Activated CD4-positive, alpha-beta T cell treated with anti-CD3 and anti-CD28 coated beads, Interleukin-2, amount 10 ng/mL, durations not matched to agents 24 days and 14 days (primary cell): ENCODE measurements at regions not wholly inside any gene's neighbourhood (a gene's known extent, or its start where the extent isn't known, plus 50 kb on each side); places are given as distances from the start of the nearest gene placed in this dataset.

Experiments
- DNase-seq: peaks from one replicate; pipeline ENCODE4 v3.0.0; 2022
- H3K27ac Mint-ChIP-seq: one replicate; pipeline ENCODE4 v1.8.0; 2022; ENCODE audit warnings: mild to moderate bottlenecking, mixed read lengths
- H3K27me3 Mint-ChIP-seq: one replicate; pipeline ENCODE4 v1.8.0; 2022; ENCODE audit warnings: mixed read lengths
- H3K36me3 Mint-ChIP-seq: one replicate; pipeline ENCODE4 v1.8.0; 2022; ENCODE audit warnings: low read depth, mild to moderate bottlenecking, mixed read lengths
- H3K4me1 Mint-ChIP-seq: one replicate; pipeline ENCODE4 v1.8.0; 2021; ENCODE audit warnings: mixed read lengths
- H3K4me3 Mint-ChIP-seq: one replicate; pipeline ENCODE4 v1.8.0; 2022; ENCODE audit warnings: mild to moderate bottlenecking, moderate library complexity, mixed read lengths
- H3K9me3 Mint-ChIP-seq: one replicate; pipeline ENCODE4 v1.8.0; 2021; ENCODE audit warnings: mixed read lengths
- intact Hi-C: fragments of 100-400 bp; cut with micrococcal nuclease; formaldehyde crosslinking; loops from one replicate; pipeline ENCODE4 v1.15.1; 2023

GRCh38 chr14:78086342-78086741 is 83.8 kb upstream of the NRXN3 start:
- DNase-seq, result no peak
- intact Hi-C loops, result no loop called here
- H3K27ac Mint-ChIP-seq, result no peak overlapping the region

GRCh38 chr14:78088916-78089315 is 81.3 kb upstream of the NRXN3 start:
- no peaks in the 10 kb centered on the region for H3K27me3 Mint-ChIP-seq
- intact Hi-C loops, result no loop called here
- no peaks in the 10 kb centered on the region for H3K4me1 Mint-ChIP-seq
- DNase-seq, result no peak
- no peak overlapping the region for H3K27ac Mint-ChIP-seq
- no peak overlapping the region for H3K4me3 Mint-ChIP-seq
- H3K9me3 Mint-ChIP-seq, result no peaks in the 10 kb centered on the region
- no peaks in the 10 kb centered on the region for H3K36me3 Mint-ChIP-seq

More at GRCh38 chr14:78086342-78086741, 83.8 kb upstream of the NRXN3 start:
- Mint-ChIP-seq H3K4me1 (no peaks in the 10 kb centered on the region), H3K27me3 (no peaks in the 10 kb centered on the region), H3K4me3 (no peak overlapping the region), H3K9me3 (no peaks in the 10 kb centered on the region), H3K36me3 (no peaks in the 10 kb centered on the region)

DNA sequence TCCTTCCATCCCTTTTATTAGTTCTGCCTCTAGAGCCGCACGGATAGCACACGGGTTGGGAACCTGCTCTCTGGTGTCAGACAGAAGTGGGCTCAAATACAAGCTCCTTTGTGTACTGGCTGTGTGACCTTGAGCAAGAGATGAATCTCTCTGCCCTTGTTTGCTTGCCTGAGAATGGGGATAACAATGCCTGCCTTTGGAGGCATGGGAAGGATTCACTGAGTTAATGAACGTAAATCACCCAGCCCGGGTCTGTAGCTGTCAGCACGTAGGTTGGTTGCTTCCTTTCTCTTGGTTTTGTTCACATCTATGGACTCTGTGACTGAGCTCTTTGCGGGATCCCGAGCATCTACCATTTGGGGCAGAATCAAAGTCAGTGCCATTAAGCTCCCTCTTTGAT is 79.3 kb upstream of the NRXN3 start:
- DNase-seq, result no peak
- intact Hi-C loops, result no loop called here
- no peaks in the 10 kb centered on the region for H3K27me3 Mint-ChIP-seq
- no peaks in the 10 kb centered on the region for H3K4me1 Mint-ChIP-seq
- H3K36me3 Mint-ChIP-seq, result no peaks in the 10 kb centered on the region
- H3K4me3 Mint-ChIP-seq, result no peak overlapping the region
- H3K9me3 Mint-ChIP-seq, result no peaks in the 10 kb centered on the region
- H3K27ac Mint-ChIP-seq, result no peak overlapping the region

DNA sequence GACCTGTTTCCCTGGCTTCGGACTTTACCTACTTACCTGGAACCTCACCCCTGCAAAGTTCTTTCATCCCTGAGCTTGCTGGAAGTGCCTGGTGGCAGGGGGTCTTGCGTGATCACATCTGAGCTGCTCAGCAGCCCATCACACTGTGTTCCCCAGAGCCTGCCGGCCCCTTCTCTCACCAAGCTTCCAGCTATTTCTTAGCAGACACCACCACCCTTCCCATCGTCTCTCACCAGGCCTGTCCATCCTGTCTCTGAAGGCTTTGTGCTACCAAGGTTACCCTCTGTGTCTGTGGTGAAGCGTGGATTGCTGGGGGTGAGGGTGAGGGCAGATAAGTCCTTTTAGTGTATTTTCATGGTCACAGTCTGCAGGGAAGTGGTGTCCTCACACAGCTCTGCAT is 78.8 kb upstream of the NRXN3 start:
- no peak for DNase-seq
- Mint-ChIP-seq H3K27me3 (no peaks in the 10 kb centered on the region), H3K4me1 (no peaks in the 10 kb centered on the region), H3K4me3 (no peak overlapping the region), H3K36me3 (no peaks in the 10 kb centered on the region), H3K27ac (no peak overlapping the region), H3K9me3 (no peaks in the 10 kb centered on the region)
- intact Hi-C loops, result no loop called here

GRCh38 chr14:78092040-78092439 is 78.1 kb upstream of the NRXN3 start:
- intact Hi-C loops, result no loop called here
- Mint-ChIP-seq H3K4me1 (no peaks in the 10 kb centered on the region), H3K4me3 (no peak overlapping the region), H3K36me3 (no peaks in the 10 kb centered on the region), H3K9me3 (no peaks in the 10 kb centered on the region), H3K27ac (no peak overlapping the region), H3K27me3 (no peaks in the 10 kb centered on the region)
- DNase-seq, result no peak

GRCh38 chr14:78103271-78103670 is 66.9 kb upstream of the NRXN3 start:
- H3K27ac Mint-ChIP-seq, result no peak overlapping the region
- intact Hi-C loops, result no loop called here
- no peaks in the 10 kb centered on the region for H3K9me3 Mint-ChIP-seq
- H3K36me3 Mint-ChIP-seq, result no peaks in the 10 kb centered on the region
- no peak overlapping the region for H3K4me3 Mint-ChIP-seq
- no peaks in the 10 kb centered on the region for H3K27me3 Mint-ChIP-seq
- H3K4me1 Mint-ChIP-seq, result no peaks in the 10 kb centered on the region
- DNase-seq, result no peak

DNA sequence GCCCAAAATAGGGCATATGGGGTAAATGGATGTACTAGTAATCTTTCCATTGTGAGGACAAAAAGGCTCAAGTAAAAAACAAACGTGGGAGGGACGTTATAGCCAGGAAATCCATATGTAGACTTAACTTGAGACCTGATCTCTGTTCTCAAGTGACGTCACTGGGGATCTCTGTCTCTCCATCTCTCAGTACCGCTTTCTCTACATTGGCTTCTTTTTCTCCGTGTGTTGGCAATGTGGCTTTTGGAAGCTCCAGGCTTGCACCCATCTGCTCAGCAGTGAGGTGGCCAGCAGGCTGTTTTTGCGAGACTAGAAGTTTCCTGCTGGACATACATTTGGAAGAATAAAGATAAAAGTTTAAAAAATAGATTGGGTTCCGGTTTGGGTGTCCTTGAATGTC is 66.0 kb upstream of the NRXN3 start:
- H3K4me1 Mint-ChIP-seq, result no peaks in the 10 kb centered on the region
- DNase-seq, result no peak
- peaks cover 2% of the 10 kb centered on the region for H3K27me3 Mint-ChIP-seq
- no peak overlapping the region for H3K27ac Mint-ChIP-seq
- intact Hi-C loops, result no loop called here
- H3K9me3 Mint-ChIP-seq, result no peaks in the 10 kb centered on the region
- no peak overlapping the region for H3K4me3 Mint-ChIP-seq
- no peaks in the 10 kb centered on the region for H3K36me3 Mint-ChIP-seq

- Mint-ChIP-seq H3K27ac (no peak overlapping the region), H3K36me3 (no peaks in the 10 kb centered on the region), H3K4me1 (no peaks in the 10 kb centered on the region), H3K4me3 (no peak overlapping the region), H3K9me3 (no peaks in the 10 kb centered on the region), H3K27me3 (peaks cover 2% of the 10 kb centered on the region)
- intact Hi-C loops, result no loop called here
- DNase-seq, result no peak
Measured at GRCh38 chr14:78104655-78105054, 65.5 kb upstream of the NRXN3 start.

DNA sequence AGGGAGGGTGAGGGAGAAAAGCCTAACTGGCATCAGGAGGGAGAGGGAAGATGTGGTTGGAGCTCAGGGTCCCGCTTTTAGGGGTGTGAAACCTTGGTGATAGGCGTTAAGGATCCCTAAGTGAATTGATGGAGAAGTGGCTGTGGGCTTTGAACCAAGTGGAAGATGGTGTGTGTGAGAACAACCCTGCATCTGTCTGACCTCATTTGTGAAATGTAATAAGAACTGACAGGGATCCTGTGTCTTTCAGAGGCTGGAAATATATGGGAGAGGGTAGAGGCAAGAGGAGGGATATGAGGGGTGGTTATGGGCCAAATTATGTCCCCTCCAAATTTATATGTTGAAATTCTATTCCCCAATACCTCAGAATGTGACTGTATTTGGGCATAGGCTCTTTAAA is 63.8 kb upstream of the NRXN3 start:
- no peak overlapping the region for H3K4me3 Mint-ChIP-seq
- no peaks in the 10 kb centered on the region for H3K9me3 Mint-ChIP-seq
- H3K36me3 Mint-ChIP-seq, result no peaks in the 10 kb centered on the region
- H3K27me3 Mint-ChIP-seq, result peaks cover 2% of the 10 kb centered on the region
- H3K27ac Mint-ChIP-seq, result no peak overlapping the region
- intact Hi-C loops, result no loop called here
- no peaks in the 10 kb centered on the region for H3K4me1 Mint-ChIP-seq
- no peak for DNase-seq

DNA sequence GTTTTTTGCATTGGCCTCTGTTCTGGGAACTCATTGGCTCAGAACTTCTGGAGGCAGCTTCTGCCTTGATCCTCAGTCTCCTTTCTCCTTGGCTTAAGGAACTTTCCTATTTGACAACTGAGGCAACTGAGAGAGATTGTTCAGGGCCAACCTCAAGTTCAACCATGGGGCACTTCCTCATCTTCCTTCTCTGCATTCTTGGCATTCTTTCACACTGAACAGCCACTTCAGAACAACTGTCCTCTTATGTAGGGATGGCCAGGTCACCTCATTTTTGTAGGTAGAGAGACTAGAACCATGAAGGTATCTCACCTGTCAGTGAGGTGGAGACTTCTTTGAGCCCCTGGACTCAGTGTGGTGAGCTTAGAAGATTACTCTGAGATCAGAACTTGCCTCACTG is 63.0 kb upstream of the NRXN3 start:
- H3K4me1 Mint-ChIP-seq, result no peaks in the 10 kb centered on the region
- no peaks in the 10 kb centered on the region for H3K9me3 Mint-ChIP-seq
- peaks cover 2% of the 10 kb centered on the region for H3K27me3 Mint-ChIP-seq
- DNase-seq, result no peak
- H3K27ac Mint-ChIP-seq, result no peak overlapping the region
- no peak overlapping the region for H3K4me3 Mint-ChIP-seq
- no peaks in the 10 kb centered on the region for H3K36me3 Mint-ChIP-seq
- intact Hi-C loops, result no loop called here

GRCh38 chr14:78119440-78119839 is 50.7 kb upstream of the NRXN3 start:
- no peaks in the 10 kb centered on the region for H3K36me3 Mint-ChIP-seq
- no peaks in the 10 kb centered on the region for H3K27me3 Mint-ChIP-seq

More at GRCh38 chr14:78119440-78119839, 50.7 kb upstream of the NRXN3 start:
- Mint-ChIP-seq H3K9me3 (no peaks in the 10 kb centered on the region), H3K4me3 (no peak overlapping the region), H3K4me1 (no peaks in the 10 kb centered on the region), H3K27ac (no peak overlapping the region)
- DNase-seq, result no peak
- intact Hi-C loops, result no loop called here
